GM18873 (cell line): ENCODE measurements at regions not wholly inside any gene's neighbourhood (a gene's known extent, or its start where the extent isn't known, plus 50 kb on each side); places are given as distances from the start of the nearest gene placed in this dataset.
"Not testable (repeated sequence)": the region's sequence is repeated elsewhere in the genome, so short reads cannot be mapped to it uniquely, and the experiment has no call there.

ENCODE experiments used
- ATAC-seq: cut with Tn5 transposase; IDR thresholded peaks from one replicate; pipeline ENCODE4 v1.9.1; 2021; ENCODE audit warnings: mild to moderate bottlenecking, moderate library complexity, moderate number of reproducible peaks; ENCODE audit not compliant: unreplicated experiment, low FRiP score

DNA sequence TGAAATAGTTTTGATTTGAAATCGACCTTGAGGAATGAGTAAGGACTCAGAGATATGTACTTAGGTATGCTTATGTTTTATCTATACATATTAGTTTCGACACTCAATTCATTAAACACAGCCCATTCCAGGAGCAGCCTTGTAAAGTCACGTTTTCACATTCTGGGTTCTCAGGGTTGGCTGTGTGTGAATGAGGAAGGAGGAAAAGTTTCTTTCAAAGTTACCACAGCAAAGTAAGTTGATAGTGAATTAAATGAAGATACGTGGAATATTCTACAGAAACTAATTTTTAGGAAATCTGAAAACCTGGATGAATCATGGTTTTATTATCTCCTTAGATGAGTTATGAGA, 133.5 kb downstream of the C3orf38 start:
- ATAC-seq = no peak

DNA sequence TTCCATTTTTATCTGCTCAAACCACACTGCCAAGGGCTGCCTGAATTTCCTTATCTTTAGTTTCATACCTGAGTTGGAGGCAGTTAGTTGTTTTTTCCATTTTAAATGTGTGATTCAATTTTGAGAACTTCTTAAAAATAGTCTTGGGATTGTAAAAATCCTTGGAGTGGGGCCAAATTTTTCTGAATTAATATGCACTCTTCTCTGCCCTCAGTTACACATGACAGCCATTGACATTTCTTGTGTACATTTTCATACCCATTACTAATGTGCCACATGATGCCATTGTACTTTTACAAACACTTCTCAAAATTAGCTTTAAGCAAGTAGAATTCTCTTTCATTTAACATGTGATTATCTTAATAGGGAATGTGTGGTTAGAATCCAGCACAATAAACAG, 141.7 kb downstream of the C3orf38 start:
- no peak for ATAC-seq

DNA sequence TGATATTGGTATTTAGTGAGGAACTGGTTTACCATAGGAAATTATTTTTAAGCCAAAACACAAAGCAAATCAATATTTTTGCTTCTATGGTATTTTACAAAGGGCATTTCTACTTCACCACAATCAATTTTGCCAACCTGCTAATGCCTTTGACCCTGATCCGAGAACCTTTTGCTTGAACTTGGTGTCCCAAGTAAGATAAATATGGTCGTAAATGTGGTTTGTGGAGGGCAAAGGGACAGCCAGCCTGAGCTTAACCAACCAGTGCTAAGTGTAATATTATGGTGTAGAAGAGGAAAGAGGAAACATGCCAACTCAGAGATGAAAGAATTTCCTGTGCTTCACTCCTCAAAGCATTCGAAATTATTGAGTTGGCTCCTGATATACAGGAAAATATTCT, 148.4 kb downstream of the C3orf38 start:
- ATAC-seq = no peak

DNA sequence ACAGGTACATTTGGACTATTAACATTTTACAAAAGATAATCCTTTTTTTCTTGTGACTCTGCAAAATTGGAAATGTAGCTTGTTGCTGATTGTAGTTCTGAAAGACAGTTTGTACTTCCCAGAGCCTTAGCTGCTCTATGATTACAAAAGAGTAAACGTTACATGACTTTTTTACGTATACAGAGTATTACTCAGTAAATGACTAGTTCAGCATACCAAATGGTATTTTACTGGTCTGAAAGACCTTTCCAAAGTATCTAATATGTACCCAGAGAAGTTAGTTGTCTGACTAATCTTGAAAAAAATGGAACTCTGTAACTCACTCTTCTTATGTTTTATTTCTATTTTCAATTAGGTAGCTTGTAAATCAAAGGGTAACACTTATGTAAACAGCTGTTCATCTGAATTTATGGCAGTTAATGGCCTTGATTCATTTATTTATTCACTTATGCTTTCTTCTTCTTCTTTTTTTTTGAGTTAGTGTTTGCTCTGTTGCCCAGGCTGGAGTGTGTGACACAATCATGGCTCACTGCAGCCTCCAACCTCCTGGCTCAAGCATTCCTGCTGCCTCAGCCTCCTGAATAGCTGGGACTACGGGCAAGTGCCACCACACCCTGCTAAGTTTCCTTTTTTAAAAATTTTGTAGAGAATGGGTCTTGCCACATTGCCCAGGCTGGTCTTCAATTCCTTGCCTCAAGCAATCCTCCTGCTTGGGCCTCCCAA, 151.7 kb downstream of the C3orf38 start:
- ATAC-seq = no peak

DNA sequence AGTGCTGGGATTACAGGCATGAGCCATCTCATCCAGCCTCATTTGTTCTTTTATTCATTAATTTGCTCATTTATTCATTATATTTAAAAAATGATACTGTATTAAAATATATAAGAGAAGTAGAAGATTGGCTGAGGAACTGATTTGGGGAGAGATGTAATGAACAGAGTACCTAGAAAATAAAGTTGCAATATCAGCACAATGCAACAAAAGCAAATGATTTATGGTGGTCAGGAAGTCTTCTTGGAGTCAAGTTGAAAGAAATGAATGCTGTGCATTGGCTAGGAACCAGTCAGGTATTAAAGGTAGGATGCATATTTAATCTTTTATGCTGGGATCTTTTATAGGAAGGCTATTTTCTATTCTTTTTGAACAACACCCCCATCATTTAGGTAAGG, 152.2 kb downstream of the C3orf38 start:
- no peak for ATAC-seq

DNA sequence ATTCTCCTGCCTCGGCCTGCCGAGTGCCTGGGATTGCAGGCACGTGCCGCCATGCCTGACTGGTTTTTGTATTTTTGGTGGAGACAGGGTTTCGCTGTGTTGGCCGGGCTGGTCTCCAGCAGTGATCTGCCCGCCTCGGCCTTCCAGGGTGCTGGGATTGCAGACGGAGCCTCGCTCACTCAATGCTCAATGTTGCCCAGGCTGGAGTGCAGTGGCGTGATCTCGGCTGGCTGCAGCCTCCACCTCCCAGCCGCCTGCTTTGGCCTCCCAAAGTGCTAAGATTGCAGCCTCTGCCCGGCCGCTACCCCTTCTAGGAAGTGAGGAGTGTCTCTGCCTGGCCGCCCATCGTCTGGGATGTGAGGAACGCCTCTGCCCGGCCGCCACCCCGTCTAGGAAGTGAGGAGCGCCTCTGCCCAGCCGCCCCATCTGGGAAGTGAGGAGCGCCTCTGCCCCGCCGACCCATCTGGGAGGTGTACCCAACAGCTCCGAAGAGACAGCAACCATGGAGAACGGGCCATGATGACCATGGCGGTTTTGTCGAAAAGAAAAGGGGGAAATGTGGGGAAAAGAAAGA, 153.7 kb downstream of the C3orf38 start:
- not testable (repeated sequence) for ATAC-seq

DNA sequence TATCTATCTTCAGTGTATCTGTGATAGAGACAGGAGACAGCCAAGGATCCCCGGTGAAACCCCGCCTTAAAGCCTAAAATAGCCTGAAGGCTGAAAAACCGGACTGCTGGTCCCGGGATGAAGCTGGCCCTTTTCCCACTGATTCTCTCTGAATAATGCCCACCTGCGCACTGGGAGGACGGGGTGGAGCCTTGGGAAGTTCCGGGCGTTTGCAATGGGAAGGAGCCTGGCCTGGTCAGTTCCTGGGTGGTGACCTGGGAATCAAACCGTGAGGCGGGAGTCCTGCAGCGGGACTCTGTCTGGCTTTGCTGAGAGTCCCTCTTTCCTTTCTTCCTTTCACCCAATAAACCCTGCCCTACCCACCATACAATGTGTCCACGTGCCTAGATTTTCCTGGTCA, 157.9 kb downstream of the C3orf38 start:
- no peak for ATAC-seq

DNA sequence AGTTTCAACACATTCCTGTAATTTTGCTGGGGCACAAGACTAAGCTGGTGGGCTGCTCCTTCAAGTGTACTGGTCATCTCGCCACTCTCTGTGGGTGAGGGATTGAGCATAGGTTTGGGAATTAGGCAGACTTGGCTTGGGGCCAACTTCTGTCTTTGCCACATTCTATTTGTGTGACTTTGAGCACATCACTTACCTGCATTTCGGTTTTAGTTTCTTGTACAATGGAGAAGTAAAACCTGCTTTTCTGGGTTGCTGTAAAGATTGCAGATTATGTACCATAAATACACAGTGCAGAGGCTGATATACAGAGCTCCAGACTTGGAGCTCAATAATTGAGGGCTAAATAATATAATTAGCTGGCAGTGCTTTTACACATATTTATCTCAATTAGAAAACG, 162.1 kb downstream of the C3orf38 start:
- no peak for ATAC-seq

DNA sequence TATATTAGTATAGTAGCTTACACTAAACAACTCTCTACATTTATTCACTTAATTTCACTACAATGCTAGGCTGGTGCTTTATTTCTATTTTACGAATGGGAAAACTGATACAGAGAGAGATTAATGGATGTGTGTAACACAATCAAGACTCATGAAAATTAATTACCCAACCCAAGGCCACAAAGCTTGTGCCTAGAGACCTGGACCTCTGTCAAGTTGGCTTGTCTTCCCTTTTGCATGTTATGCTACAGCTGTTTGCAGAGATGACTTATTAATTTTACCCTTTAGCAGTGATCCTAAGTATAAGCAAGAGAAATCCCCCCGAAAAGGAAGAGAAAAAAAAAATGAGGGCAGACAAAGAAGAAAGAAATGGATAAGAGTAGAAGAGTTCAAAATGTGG, 162.5 kb downstream of the C3orf38 start:
- no peak for ATAC-seq

DNA sequence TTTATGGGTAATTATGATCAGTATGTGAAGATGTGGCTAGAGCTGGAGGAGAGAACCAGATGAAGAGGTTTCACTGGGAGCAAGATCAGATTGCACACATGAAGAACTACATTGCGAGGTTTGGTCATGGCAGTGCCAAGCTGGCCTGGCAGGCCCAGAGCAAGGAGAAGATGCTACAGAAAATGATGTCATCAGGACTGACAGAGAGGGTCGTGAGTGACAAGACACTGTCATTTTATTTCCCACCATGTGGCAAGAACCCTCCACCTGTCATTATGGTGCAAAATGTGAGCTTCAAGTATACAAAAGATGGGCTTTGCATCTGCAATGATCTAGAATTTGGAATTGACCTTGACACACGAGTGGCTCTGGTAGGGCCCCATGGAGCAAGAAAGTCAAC, 168.3 kb downstream of the C3orf38 start:
- no peak for ATAC-seq

DNA sequence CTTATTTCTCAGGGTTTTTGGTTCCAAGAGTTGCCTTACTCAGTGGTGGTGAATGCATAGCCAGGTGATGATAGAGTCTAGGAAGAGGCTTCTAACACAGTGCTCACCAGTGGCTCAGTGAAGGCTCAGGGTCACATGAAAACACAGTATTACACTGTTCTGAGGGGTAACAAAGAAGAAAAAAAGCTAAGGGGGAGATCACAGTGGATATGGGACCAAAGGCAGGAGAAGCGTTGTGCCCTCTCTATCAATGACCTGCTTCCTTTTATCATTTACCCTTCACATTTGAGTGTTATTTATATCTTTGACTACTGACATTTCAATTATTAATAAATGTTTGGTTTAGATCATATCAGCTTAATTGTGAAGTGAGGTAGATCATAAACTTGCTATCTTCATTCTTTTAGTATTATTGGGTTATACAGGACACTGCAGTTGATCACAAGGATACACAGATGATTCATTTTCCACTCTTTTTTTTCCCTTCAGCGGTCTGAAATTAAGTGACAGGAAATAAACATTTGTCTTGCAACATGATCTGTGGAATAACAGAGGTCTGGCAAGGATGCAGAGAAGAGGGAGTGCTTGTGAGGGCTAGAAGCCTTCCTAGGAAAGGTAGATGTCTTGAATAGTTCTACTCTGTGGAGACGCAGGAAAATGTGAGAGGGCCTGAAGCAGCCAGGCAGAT, 171.7 kb downstream of the C3orf38 start:
- ATAC-seq = no peak

DNA sequence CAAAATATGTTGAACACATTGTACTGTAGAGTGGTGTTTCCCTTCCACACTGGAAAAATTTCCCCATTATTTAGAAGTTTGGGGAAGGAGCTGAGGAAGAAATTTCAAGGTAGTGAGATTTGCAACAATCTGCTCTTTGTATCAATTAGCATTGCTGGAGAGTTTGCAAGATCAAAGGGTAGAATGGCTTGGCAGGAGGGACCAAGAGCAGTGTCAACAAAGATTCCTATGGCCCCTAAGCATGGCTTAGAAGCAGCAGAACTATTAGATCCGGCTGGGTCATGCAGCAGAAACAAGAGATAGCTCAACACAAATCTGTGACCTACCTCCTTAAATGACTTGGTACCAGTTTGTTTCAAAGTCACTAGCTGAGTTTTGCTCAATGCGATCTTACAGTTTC, 175.0 kb downstream of the C3orf38 start:
- no peak for ATAC-seq

DNA sequence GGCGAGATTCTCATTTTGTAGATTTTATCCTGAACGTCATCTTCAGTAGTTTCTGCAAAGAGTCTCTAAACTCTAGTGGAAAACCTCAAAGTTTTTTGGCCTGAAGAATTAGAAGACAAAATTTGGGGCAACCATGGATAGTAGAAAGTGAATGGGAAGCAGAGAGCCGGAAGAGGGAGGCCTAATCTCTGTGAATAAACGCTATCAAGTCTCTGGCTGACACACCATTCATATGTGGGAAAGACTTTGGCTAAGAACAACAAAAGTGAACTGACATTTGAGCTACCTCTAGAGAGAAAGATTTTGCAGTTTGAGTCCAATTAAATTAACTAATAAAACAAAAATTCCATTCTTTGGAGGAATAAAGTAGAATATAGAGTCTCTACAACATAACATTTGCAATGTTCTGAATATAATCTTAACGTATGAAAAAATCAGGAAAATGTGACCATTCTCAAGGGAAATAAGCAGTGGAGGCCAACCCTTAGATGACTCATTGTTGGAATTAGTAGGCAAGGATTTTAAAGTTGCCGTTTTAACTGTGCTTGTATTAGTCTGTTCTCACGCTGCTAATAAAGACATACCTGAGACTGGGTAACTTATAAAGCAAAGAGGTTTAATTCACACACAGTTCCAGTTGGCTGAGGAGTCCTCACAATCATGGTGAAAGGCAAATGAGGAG, 184.6 kb downstream of the C3orf38 start:
- ATAC-seq = no peak

DNA sequence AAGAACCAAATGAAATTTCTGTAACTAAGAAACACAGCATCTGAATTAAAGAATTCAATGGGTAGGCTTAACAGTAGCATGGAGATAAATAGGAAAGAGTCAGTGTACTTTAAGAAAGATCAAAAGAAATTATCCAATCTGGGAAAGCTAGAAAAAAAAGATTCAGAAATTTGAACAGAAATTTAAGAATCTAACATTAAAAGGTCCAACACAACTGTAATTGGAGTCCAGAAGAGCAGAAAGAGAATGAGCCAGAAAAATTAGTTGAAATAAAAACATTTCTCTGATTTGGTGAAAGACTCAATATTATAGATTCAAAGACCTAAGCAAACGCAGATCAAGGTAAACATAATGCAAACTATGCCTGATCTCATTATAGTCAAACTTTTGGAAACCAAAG, 187.1 kb downstream of the C3orf38 start:
- ATAC-seq = no peak

DNA sequence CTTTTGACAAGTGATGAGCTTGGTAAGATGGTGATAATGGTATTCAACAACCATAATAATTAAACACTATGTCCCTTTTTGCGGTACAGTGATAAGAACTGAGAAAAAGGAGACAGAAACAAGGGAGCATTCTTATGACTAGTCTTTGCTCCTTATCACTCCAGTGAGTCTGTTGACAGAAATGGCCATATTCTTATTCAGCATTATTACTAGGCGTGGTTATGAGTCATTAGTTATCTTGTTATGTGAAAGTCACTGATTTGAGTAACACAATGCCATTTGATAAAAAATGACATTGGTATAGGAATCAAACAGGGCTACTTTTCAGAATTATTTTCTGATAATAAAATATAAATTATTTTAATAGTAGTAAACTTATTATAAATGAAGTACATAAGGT, 193.5 kb downstream of the C3orf38 start:
- ATAC-seq = no peak

DNA sequence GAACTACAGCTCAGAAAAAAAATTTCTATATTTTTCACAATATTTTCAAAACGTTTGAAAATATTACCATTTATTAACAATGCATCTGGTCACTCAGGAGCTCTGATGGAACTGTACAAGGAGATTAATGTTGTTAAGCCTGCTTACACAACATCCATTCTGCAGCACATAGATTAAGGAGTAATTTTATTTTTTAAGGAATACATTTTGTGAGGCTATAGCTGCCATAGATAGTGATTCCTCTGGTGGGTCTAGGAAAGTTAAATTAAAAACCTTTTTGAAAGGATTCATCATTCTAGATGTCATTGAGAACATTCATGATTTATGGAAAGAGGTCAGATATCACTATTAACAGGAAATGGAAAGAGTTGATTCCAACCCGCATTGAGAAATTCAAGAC, 196.9 kb downstream of the C3orf38 start:
- no peak for ATAC-seq

DNA sequence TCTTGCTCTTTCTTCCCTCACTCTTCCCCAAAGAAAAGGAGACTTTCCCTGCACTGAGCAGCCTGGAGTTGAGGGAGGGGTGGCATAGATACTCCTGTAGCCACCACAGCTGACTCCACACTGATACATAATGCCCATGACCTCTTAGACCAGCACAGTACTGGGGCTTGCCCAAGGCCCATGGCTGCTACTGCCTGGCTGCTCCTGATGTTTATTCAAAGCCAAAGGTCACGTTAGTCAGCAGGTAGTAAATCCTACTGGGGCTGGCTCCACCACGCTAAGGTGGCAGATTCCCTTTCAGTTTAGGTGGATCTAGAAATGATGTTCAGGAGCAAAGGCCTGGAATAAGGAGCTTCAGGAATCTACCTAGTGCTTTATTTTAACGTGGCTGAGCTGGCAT, 212.7 kb downstream of the C3orf38 start:
- no peak for ATAC-seq

DNA sequence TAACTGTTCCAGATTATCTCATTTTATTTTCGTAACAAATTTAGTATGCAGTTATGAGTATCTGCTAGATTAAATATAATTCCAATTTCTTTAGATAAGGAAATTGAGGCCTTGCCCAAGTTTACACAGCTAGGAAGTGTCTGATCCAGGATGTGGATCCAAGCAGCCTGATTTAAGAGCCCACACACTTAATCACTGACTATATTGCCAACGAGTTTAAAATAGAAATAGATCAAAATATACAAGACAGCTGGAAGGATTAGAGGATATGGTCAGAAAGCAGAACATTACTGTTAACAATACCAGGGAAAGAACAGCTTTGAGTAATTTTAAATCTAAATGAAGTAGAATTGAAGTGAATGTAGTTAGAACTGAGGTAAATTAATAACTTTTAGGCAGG, 215.2 kb downstream of the C3orf38 start:
- ATAC-seq = no peak

DNA sequence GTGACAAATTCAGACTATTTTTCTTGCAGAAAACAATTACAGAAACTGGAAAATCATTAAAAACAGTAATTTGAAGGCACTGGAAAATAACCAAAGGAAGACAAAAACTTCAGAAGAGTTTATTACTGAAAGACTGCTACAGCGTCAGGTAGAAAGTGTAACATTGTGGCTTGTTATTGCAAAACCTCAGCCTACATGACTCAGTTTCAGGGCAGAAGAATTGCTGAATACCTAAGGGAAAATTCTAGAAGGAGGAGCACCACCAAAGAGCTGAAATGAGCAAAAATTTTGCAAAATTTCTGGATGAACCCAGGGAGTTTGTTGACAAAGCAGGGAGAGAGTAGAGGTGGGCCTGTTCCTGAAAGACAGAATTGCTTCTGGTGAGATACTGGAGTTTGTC, 219.6 kb downstream of the C3orf38 start:
- ATAC-seq = no peak

DNA sequence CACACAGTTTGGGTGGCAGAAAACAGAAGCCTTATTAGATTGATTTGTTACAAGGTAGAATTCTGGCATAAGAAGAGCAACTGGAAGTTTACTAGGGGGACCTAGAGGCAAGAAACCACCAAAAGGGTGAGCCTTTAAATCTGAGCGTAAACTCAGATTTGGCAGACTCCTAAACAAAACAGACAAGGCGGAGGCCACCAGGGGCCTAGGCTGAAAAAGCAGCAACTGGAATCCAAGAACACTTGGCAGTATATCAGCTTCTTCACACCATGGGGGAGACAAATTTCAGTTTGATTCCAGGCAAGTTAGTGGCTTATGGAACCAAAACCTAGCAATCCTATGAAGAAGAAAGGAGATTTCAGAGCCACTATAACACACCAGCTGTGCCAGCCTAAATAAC, 220.0 kb downstream of the C3orf38 start:
- ATAC-seq = no peak

DNA sequence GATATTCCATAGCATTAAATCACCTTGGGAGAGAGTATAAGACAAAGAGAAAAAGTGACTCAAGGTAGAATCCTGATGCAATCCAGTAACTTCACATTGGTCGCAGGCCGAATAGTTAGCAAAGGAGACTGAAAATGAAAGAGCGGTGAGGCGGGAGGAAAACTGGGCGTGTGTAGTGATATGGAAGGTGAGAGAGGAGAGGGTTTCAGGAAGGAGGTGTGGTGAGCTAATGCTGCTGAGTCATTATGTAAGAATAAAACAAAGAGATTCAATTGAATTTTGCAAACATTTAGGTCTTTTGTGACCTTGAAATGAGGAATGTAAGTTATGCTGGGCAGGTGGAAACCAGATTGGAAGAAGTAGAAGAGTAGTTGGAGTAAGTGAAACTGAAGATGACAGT, 235.3 kb downstream of the C3orf38 start:
- ATAC-seq = no peak

DNA sequence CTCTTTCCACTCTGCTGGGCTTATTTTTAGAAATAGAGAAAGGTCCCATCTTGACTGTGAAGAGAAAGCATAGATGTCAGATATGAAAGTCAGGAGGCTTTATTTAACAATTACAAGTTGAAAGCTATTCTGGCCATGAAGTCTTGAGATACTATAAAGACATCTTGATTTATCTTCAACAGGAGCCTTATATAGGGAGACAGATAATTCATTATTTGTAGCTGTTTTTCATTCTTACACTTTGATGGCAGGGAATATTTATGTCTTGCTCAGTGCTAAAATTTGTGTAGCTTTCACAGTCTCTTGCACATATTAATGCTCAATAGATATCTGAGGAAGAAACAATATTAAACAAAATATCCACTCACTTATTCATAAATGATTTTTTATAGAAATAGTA, 248.8 kb downstream of the C3orf38 start:
- ATAC-seq = no peak
